ENCODE measurements at regions not wholly inside any gene's neighbourhood (a gene's known extent, or its start where the extent isn't known, plus 50 kb on each side); places are given as distances from the start of the nearest gene placed in this dataset.
"Not testable (repeated sequence)": the region's sequence is repeated elsewhere in the genome, so short reads cannot be mapped to it uniquely, and the experiment has no call there.

DNA sequence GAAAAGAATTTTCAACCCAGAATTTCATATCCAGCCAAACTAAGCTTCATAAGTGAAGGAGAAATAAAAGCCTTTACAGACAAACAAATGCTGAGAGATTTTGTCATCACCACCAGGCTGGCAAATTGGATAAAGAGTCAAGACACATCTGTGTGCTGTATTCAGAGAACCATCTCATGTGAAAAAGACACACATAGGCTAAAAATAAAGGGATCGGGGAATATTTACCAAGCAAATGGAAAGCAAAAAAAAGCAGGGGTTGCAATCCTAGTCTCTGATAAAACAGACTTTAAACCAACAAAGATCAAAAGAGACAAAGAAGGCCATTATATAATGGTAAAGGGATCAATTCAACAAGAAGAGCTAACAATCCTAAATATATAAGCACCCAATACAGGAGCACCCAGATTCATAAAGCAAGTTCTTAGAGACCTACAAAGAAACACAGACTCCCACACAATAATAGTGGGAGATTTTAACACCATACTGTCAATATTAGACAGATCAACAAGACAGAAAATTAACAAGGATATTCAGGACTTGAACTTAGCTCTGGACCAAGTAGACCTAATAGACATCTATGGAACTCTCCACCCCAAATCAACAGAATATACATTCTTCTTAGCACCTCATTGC, 55.9 kb upstream of the ACSM6 start:
- H3K4me1 ChIP-seq; DNase-seq; H3K27me3 ChIP-seq; H3K36me3 ChIP-seq; H3K9me3 ChIP-seq; H3K4me3 ChIP-seq (ENCODE audit: low read depth, low read length): not testable (repeated sequence)

GRCh38 chr10:95134490-95134889, 59.5 kb upstream of the ACSM6 start:
- no peak for TF ChIP-seq CTCF (IDR thresholded peaks at IDR 0.05; ENCODE audit: low read depth, low read length)
- DNase-seq, result no peak
- H3K4me1 ChIP-seq, result no peaks in the 10 kb centered on the region

DNA sequence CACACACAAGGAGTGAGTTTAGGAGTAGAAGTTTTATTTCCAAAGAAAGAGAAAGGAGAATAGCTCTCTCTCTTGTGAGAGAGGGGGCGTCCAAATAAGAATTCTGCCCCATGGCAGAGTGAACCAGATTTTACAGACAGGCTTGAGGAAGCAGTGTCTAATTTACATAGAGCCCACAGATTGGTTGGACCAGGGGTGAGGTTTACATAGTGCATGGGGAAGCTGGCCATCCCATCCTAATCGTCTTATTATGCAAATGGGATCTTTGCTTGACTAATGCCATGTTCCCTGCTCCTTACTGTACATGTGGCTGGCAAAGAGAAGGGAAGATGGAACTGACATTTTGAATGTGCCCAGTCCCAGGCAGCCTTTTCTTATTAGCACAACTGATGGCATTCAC, 60.0 kb upstream of the ACSM6 start:
- Histone ChIP-seq H3K36me3 (no peaks in the 10 kb centered on the region), H3K9me3 (no peaks in the 10 kb centered on the region), H3K27me3 (no peaks in the 10 kb centered on the region), H3K4me3 (ENCODE audit: low read depth, low read length) (no peak overlapping the region), H3K4me1 (no peaks in the 10 kb centered on the region)
- no peak for TF ChIP-seq CTCF (IDR thresholded peaks at IDR 0.05; ENCODE audit: low read depth, low read length)
- peak; percentile 20 for DNase-seq

More at GRCh38 chr10:95134490-95134889, 59.5 kb upstream of the ACSM6 start:
- H3K9me3 ChIP-seq, result no peaks in the 10 kb centered on the region
- H3K4me3 ChIP-seq (ENCODE audit: low read depth, low read length), result no peak overlapping the region
- H3K36me3 ChIP-seq, result no peaks in the 10 kb centered on the region
- H3K27me3 ChIP-seq, result no peaks in the 10 kb centered on the region

DNA sequence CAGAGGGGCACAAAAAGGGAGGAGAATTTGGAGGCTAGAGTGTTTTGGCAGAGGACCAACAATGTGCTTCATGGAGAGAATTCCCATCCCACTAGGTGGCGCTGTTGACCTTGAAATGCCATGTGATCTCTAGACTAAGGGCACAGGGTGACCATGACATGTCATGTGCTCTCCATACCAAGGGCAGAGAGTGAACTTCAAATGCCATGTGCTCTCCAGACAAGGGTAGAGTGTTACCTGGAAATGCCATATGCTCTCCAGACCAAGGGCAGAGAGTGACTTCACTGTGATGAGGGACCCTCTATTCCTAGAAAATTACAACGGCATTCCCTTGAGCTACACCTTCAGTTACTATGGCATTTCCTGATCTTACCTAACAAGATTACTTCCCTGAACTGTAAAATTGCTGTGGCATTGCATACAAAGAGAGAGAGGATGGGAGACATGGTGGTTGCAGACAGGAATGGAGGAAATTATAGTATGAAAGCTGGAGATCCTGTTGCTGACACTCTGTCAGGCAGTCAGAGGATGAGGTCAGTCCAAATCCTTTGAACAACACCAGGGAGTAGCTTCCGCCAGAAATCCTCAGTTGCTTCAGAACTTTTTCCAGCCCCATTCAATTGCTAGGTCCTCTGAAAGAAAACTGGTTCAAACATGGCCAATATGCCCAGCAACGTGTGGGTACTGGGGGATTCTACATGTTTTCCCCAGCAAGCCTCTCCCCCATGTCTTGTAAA, 60.9 kb upstream of the ACSM6 start:
- TF ChIP-seq CTCF (IDR thresholded peaks at IDR 0.05; ENCODE audit: low read depth, low read length), result peak; percentile 83
- Histone ChIP-seq H3K4me3 (ENCODE audit: low read depth, low read length) (no peak overlapping the region), H3K9me3 (no peaks in the 10 kb centered on the region), H3K36me3 (no peaks in the 10 kb centered on the region), H3K27me3 (no peaks in the 10 kb centered on the region), H3K4me1 (no peaks in the 10 kb centered on the region)
- DNase-seq, result peak; percentile 81

DNA sequence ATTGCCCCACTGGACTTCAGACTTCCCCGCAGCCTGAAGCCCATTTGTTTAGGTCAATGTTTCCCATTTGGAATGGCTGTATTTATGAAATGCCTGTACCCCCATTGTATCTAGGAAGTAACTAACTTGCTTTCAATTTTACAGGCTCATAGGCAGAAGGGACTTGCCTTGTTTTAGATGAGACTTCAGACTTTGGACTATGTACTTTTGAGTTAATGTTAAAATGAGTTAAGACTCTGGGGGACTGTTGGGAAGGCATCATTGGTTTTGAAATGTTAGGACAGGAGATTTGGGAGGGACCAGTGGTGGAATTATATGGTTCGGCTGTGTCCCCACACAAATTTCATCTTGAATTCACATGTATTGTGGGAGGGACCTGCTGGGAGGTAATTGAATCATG, 61.1 kb upstream of the CYP2C8 start:
- not testable (repeated sequence) for H3K27me3 ChIP-seq; H3K4me1 ChIP-seq; DNase-seq; H3K9me3 ChIP-seq; H3K36me3 ChIP-seq; H3K4me3 ChIP-seq (ENCODE audit: low read depth, low read length)

DNA sequence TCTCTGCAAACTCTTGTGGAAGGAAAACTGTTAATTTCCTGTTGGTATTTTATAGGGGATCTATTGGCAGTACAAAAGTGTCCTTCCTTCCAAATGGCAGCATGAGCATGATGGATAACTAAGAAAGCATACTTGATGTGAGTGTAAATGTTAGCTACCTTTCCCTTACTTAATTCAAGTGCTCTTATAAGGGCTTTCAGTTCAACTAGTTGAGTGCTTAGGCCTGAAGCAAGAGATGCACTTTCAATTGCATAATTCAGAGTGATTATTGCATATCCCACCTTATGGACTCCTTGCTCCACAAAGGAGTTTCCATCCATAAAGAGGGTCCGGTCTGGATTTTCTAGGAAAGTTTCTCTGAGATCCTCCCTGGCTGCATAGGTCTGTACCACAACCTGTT, 56.3 kb upstream of the CYP2C8 start:
- H3K9me3 ChIP-seq, result no peaks in the 10 kb centered on the region
- no peak for DNase-seq
- no peak overlapping the region for H3K4me3 ChIP-seq (ENCODE audit: low read depth, low read length)
- no peak for TF ChIP-seq CTCF (IDR thresholded peaks at IDR 0.05; ENCODE audit: low read depth, low read length)
- no peaks in the 10 kb centered on the region for H3K4me1 ChIP-seq
- H3K36me3 ChIP-seq, result no peaks in the 10 kb centered on the region
- H3K27me3 ChIP-seq, result no peaks in the 10 kb centered on the region

DNA sequence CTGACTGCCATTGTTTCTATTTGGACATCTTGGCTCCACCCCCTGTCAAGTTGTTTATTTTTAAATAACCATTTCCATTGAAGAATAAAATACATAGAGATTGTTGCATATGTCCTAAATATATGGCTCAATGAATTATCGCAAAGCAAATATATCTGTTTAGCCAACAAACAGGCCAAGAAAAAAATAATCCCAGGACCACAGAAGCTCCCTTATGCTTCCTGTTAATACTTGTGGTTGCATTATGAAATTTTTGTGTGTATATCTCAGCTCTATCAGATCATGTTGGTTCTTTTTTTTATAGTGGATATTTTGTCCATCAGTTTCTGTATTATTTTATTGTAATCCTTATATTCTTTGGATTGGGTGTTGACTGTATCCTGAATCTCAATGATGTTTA, 53.4 kb upstream of the CYP2C8 start:
- DNase-seq, result no peak
- Histone ChIP-seq H3K4me3 (ENCODE audit: low read depth, low read length) (no peak overlapping the region), H3K36me3 (no peaks in the 10 kb centered on the region), H3K27me3 (no peaks in the 10 kb centered on the region), H3K9me3 (no peaks in the 10 kb centered on the region), H3K4me1 (no peaks in the 10 kb centered on the region)
- TF ChIP-seq CTCF (IDR thresholded peaks at IDR 0.05; ENCODE audit: low read depth, low read length), result no peak
